H9 (cell line): ENCODE measurements at regions not wholly inside any gene's neighbourhood (a gene's known extent, or its start where the extent isn't known, plus 50 kb on each side); places are given as distances from the start of the nearest gene placed in this dataset.

ENCODE experiments used
- DNase-seq: peaks from one replicate; pipeline ENCODE4 v3.0.0-alpha.2; 2017
- H2AFZ ChIP-seq: one replicate; pipeline ENCODE4 v1.6.1; 2013; ENCODE audit warnings: mild to moderate bottlenecking, low read length, control low read depth, moderate library complexity
- H2AK5ac ChIP-seq: 2 replicates; pipeline ENCODE4 v1.6.1; 2013; ENCODE audit warnings: low read length, control low read depth, mixed read lengths; ENCODE audit not compliant: insufficient read length
- H2BK120ac ChIP-seq: one replicate; pipeline ENCODE4 v1.6.1; 2013; ENCODE audit warnings: low read depth, mild to moderate bottlenecking, low read length, control low read depth, inconsistent platforms; ENCODE audit not compliant: poor library complexity, severe bottlenecking
- H2BK12ac ChIP-seq: 2 replicates; pipeline ENCODE4 v1.6.1; 2013; ENCODE audit warnings: low read length, control low read depth, mixed read lengths, low read depth; ENCODE audit not compliant: insufficient read length
- H2BK15ac ChIP-seq: 2 replicates; pipeline ENCODE4 v1.6.1; 2013; ENCODE audit warnings: low read depth, low read length, control low read depth
- H2BK20ac ChIP-seq: one replicate; pipeline ENCODE4 v1.6.1; 2013; ENCODE audit warnings: low read depth, mild to moderate bottlenecking, low read length, control low read depth, inconsistent platforms; ENCODE audit not compliant: poor library complexity, severe bottlenecking
- H2BK5ac ChIP-seq: 2 replicates; pipeline ENCODE4 v1.6.1; 2013; ENCODE audit warnings: low read length, control low read depth, mixed read lengths; ENCODE audit not compliant: insufficient read length
- H3K14ac ChIP-seq: 2 replicates; pipeline ENCODE4 v1.6.1; 2013; ENCODE audit warnings: low read length, control low read depth; ENCODE audit not compliant: insufficient read depth
- H3K18ac ChIP-seq: 2 replicates; pipeline ENCODE4 v1.6.1; 2013; ENCODE audit warnings: low read depth, mild to moderate bottlenecking, mixed read lengths, low read length, control low read depth; ENCODE audit not compliant: insufficient read length
- H3K23ac ChIP-seq: 2 replicates; pipeline ENCODE4 v1.6.1; 2013; ENCODE audit warnings: low read length, control low read depth, mixed read lengths, low read depth; ENCODE audit not compliant: insufficient read length
- H3K23me2 ChIP-seq: 2 replicates; pipeline ENCODE4 v1.6.1; 2013; ENCODE audit warnings: low read depth, mild to moderate bottlenecking, mixed read lengths, low read length, control low read depth; ENCODE audit not compliant: insufficient read length, poor library complexity, severe bottlenecking
- H3K27ac ChIP-seq: 2 replicates; pipeline ENCODE4 v1.5.1; 2013; ENCODE audit warnings: low read length, control low read depth, mixed read lengths, low read depth; ENCODE audit not compliant: insufficient read length
- H3K27me3 ChIP-seq: 2 replicates; pipeline ENCODE4 v1.6.1; 2013; ENCODE audit warnings: low read length, control low read depth, inconsistent platforms; ENCODE audit not compliant: insufficient read depth
- H3K4ac ChIP-seq: 2 replicates; pipeline ENCODE4 v1.6.1; 2013; ENCODE audit warnings: low read depth, mild to moderate bottlenecking, control low read depth, inconsistent platforms, low read length, moderate library complexity
- H3K4me1 ChIP-seq: 2 replicates; pipeline ENCODE4 v1.6.1; 2013; ENCODE audit warnings: low read length, control low read depth, inconsistent platforms; ENCODE audit not compliant: insufficient read depth
- H3K4me2 ChIP-seq: 2 replicates; pipeline ENCODE4 v1.6.1; 2013; ENCODE audit warnings: low read length, control low read depth, mixed read lengths; ENCODE audit not compliant: insufficient read length, insufficient read depth
- H3K56ac ChIP-seq: 2 replicates; pipeline ENCODE4 v1.6.1; 2013; ENCODE audit warnings: low read depth, mild to moderate bottlenecking, mixed read lengths, low read length, control low read depth; ENCODE audit not compliant: insufficient read length
- H3K79me1 ChIP-seq: 2 replicates; pipeline ENCODE4 v1.6.1; 2013; ENCODE audit warnings: low read depth, mild to moderate bottlenecking, moderate library complexity, low read length, control low read depth, inconsistent platforms; ENCODE audit not compliant: insufficient read depth, poor library complexity, severe bottlenecking
- H3K79me2 ChIP-seq: 2 replicates; pipeline ENCODE4 v1.6.1; 2013; ENCODE audit warnings: low read length, control low read depth, inconsistent platforms; ENCODE audit not compliant: insufficient read depth
- H3K9ac ChIP-seq: 2 replicates; pipeline ENCODE4 v1.6.1; 2013; ENCODE audit warnings: low read length, control low read depth, mixed read lengths; ENCODE audit not compliant: insufficient read length; ENCODE audit errors: extremely low read depth
- H3K9me3 ChIP-seq: one replicate; pipeline ENCODE4 v1.6.1; 2013; ENCODE audit warnings: low read depth, low read length, inconsistent platforms; ENCODE audit not compliant: control insufficient read depth
- H3T11ph ChIP-seq: one replicate; pipeline ENCODE4 v1.6.1; 2013; ENCODE audit warnings: mild to moderate bottlenecking, low read length, control low read depth, inconsistent platforms
- H4K20me1 ChIP-seq: one replicate; pipeline ENCODE4 v1.6.1; 2013; ENCODE audit not compliant: control insufficient read depth, insufficient read length, insufficient read depth
- H4K5ac ChIP-seq: 2 replicates; pipeline ENCODE4 v1.6.1; 2013; ENCODE audit warnings: low read depth, mild to moderate bottlenecking, mixed read lengths, low read length, control low read depth; ENCODE audit not compliant: insufficient read length
- H4K8ac ChIP-seq: replicated peaks from 2 replicates; pipeline ENCODE4 v1.6.1; 2013; ENCODE audit warnings: low read length, control low read depth, mixed read lengths, low read depth; ENCODE audit not compliant: insufficient read length
- H4K91ac ChIP-seq: 2 replicates; pipeline ENCODE4 v1.6.1; 2013; ENCODE audit warnings: low read depth, mild to moderate bottlenecking, moderate library complexity, mixed read lengths, low read length, control low read depth; ENCODE audit not compliant: insufficient read length
- H3K27ac Mint-ChIP-seq, 3 experiments: 2 replicates in 2 of 3; 3 replicates in 1 of 3; pipeline ENCODE4 v1.8.0; 2020 to 2021; ENCODE audit warnings: mixed read lengths in 3 of 3, mild to moderate bottlenecking in 1 of 3, moderate library complexity in 1 of 3
- H3K27me3 Mint-ChIP-seq: 2 replicates; pipeline ENCODE4 v1.8.0; 2021; ENCODE audit warnings: low read depth, mild to moderate bottlenecking, moderate library complexity, mixed read lengths
- H3K36me3 Mint-ChIP-seq, 3 experiments: 2 replicates in 2 of 3; 3 replicates in 1 of 3; pipeline ENCODE4 v1.8.0; 2020 to 2021; ENCODE audit warnings: low read depth in 3 of 3, mixed read lengths in 3 of 3; ENCODE audit not compliant: insufficient read depth in 1 of 3
- H3K4me1 Mint-ChIP-seq, 2 experiments: 2 replicates each; pipeline ENCODE4 v1.8.0; 2020; ENCODE audit warnings: mixed read lengths in 2 of 2
- H3K4me3 Mint-ChIP-seq, 2 experiments: 2 replicates in 1 of 2; 3 replicates in 1 of 2; pipeline ENCODE4 v1.8.0; 2020 to 2021; ENCODE audit warnings: mild to moderate bottlenecking in 2 of 2, mixed read lengths in 2 of 2, moderate library complexity in 1 of 2
- H3K9me3 Mint-ChIP-seq, 2 experiments: 2 replicates in 1 of 2; 3 replicates in 1 of 2; pipeline ENCODE4 v1.8.0; 2020; ENCODE audit warnings: mild to moderate bottlenecking in 2 of 2, mixed read lengths in 2 of 2, moderate library complexity in 1 of 2
- CTCF ChIP-seq: fragments of 200-600 bp; sonication (generic); conservative IDR thresholded peaks from 3 replicates; pipeline ENCODE4 v1.8.0; 2021; ENCODE audit warnings: antibody characterized with exemption, mild to moderate bottlenecking
- WGBS: extraction: QIAGEN DNeasy Blood & Tissue Kit; methylation state at CpG from one replicate; pipeline ENCODE4 v1.1.7; 2013; ENCODE audit warnings: missing lambda C conversion rate, low lambda C conversion rate, mixed read lengths; ENCODE audit not compliant: insufficient read length; ENCODE audit errors: extremely low coverage; 5-methylcytosine and 5-hydroxymethylcytosine counted together

GRCh38 chr4:12144051-12144450 is 715.4 kb upstream of the HS3ST1 start:
- Histone ChIP-seq H2BK5ac (no peak overlapping the region), H3K4ac (no peak overlapping the region), H3K79me2 (no peaks in the 10 kb centered on the region), H3K14ac (no peak overlapping the region), H2AK5ac (no peak overlapping the region), H3K56ac (no peak overlapping the region), H2BK20ac (no peak overlapping the region), H3K18ac (no peak overlapping the region), H3K27me3 (no peaks in the 10 kb centered on the region), H3K4me1 (no peaks in the 10 kb centered on the region), H2BK120ac (no peak overlapping the region), H3K9me3 (no peaks in the 10 kb centered on the region), H2BK15ac (no peak overlapping the region), H4K8ac (no peak overlapping the region), H3T11ph (no peak overlapping the region), H3K23me2 (no peaks in the 10 kb centered on the region), H3K9ac (no peak overlapping the region), H2AFZ (no peak overlapping the region), H4K5ac (no peak overlapping the region), H3K27ac (no peak overlapping the region), H2BK12ac (no peak overlapping the region), H3K79me1 (no peaks in the 10 kb centered on the region), H4K20me1 (no peaks in the 10 kb centered on the region), H3K4me2 (no peak overlapping the region), H3K23ac (no peak overlapping the region), H4K91ac (no peak overlapping the region)
- Mint-ChIP-seq H3K9me3 (peaks cover 0 to 3% of the 10 kb centered on the region in 2 experiments; a peak in 3 of 5 replicates), H3K27ac (no peak overlapping the region), H3K4me1 (peaks cover 5% of the 10 kb centered on the region in 2 experiments), H3K36me3 (no peaks in the 10 kb centered on the region; a peak in 1 of 7 replicates), H3K27me3 (no peaks in the 10 kb centered on the region; the same call in 1 of the 2 replicates), H3K4me3 (no peak overlapping the region)
- DNase-seq: no peak
- WGBS: no CpG with 5 or more reads among the region's 2 CpGs
- TF ChIP-seq CTCF: no peak
